GM18867 (cell line): ENCODE measurements at regions not wholly inside any gene's neighbourhood (a gene's known extent, or its start where the extent isn't known, plus 50 kb on each side); places are given as distances from the start of the nearest gene placed in this dataset.
"Not testable (repeated sequence)": the region's sequence is repeated elsewhere in the genome, so short reads cannot be mapped to it uniquely, and the experiment has no call there.

ENCODE experiments used
- ATAC-seq: cut with Tn5 transposase; IDR thresholded peaks from one replicate; pipeline ENCODE4 v1.9.1; 2021; ENCODE audit warnings: mild to moderate bottlenecking, moderate library complexity; ENCODE audit not compliant: unreplicated experiment

DNA sequence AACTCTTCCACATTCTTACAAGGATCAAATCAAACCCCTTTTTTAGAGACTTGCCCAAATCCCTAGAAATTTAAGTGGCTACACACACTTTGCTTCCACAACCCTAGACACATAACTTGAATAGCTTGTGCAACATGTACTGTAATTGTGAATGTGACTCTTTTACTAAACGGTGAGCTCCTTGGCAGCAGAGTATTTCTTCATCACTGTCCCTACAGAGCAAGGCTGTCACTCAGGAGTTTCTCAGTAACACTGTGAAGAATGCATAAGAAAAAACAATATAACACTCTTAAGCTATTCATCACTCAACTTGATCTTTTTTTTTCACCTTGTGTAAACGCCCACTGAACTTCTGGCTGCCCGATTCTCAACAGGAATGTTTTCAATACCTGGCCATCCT lies 53.8 kb upstream of the ADAMTS18 start:
- ATAC-seq, result no peak

DNA sequence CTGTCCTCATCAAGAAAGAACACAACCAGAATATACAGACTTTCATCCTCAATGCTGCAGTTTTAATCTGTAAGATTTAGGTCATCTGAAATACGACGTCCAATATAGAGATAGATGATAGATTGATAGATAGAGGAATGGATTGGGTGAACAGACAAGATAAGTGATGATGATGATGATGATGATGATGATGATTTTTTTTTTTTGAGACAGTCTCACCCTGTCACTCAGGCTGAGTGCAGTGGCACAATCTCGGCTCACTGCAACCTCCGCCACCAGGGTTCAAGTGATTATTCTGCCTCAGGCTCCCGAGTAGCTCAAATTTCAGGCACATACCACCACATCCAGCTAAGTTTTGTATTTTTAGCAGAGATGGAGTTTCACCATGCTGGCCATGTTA lies 56.3 kb upstream of the ADAMTS18 start:
- no peak for ATAC-seq

DNA sequence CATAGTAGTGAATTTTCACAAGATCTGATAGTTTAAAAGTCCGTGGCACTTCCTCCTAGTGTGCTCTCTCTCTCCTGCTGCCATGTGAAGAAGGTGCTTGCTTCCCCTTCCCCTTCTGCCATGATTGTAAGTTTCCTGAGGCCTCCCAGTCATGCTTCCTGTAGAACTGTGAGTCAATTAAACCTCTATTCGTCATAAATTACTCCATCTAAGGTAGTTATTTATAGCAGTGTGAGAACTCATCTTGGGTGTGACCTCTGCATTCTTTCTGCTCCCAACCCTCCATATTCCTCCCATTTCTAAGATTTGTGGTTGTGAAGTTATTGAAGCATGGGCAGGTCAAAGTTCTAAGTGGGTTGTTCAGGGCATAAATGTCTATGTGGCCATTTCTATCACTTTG lies 62.1 kb upstream of the ADAMTS18 start:
- ATAC-seq, result no peak

DNA sequence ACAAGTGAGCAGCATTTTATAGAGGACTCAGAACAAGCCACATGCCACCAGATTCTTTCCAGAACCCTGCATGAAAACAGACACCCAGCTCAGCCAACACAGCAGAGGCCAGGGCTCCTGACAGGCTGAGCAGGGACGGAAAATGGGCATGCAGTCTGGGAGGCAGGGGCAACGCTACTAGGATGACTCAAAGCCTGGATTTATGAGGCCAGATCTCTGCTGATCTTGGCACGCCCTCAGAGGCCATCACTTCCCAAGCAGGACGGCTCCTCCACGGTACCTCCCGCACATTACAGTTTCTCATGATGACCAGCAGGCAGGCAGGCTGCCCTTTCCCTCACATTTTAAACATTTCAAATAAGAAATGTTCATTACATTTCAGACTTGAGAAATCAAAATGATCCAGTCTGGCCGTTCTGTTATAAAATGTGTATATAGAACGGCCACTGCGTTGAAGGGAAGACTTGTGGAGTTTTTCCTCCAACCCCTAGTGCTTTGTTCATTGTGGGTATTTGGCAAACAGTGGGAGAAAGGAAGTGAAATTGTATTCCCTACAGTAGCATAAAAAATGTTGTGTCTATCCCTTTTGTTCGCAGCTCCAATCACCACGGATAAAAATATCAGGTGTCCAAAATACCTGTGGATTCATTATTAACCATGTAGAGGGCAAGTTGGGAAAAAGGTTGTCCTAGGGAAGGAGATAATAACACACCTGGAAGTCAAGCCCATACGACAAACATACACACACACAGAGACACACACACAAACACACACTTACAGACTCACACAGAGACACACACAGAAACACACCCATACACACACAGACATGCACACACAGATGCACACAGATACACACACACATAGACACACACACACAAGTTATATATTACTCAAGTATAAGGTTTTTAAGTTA lies 64.8 kb upstream of the ADAMTS18 start:
- ATAC-seq, result no peak

DNA sequence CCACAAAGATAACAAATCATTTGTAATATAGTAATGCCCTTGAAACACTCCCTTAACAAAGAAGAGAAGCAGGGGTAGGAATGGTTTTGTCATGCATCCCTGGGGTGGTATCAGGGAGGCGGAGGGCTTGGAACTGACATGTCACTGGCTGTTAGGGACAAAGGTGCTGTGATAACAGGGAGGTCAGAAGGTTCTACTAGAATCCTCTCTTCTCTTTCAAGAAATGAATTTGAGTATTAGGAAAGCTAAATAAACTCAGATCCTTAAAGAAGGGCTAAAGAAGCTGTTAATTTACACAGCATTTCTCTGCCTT lies 65.4 kb upstream of the ADAMTS18 start:
- no peak for ATAC-seq

DNA sequence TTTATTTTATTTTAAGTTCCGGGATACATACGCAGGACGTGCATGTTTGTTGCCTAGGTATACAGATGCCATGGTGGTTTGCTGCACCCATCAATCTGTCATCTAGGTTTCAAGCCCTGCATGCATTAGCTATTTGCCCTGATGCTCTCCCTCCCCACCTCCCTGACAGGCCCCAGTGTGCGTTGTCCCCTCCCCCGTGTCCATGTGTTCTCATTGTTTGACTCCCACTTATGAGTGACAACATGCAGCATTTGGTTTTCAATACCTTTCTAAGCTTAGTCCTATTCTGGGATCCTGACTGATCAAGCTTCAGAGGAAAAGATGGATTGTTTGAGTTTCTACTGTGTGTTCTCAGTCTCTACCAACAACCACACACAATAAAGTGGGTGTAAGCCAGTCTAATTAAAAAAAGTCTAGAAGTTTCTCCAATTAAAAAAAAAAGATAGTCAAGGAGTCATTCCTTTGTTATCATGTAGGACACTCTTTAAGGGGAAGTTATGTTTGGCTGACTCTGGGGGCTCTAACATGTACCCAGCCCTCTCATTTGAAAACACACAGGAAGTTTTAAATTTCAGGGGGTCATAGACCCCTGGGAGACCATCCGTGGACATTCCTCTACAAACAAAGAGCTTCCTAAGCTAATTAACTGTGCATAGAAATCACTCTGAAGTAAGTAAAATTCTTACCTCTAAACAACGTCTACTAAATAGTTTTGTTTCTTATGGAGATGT lies 66.3 kb upstream of the ADAMTS18 start:
- no peak for ATAC-seq

DNA sequence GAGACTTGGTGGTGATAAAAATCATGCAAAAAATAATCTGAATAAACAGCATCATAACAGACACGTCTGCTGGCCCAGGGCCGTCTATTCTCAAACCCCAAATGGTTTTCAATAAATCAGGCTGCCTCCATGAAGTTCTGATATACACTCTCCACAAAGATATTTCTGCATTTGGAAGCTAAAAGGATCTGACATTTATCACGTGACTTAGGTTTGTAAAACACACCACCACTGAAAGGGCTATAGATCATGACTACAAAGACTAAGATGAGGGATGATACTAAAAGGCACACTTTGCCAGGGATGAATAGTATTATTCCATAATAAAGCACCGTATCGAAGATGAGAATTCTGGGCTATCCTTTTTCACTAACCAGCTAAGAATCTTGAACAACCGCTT lies 67.6 kb upstream of the ADAMTS18 start:
- no peak for ATAC-seq

DNA sequence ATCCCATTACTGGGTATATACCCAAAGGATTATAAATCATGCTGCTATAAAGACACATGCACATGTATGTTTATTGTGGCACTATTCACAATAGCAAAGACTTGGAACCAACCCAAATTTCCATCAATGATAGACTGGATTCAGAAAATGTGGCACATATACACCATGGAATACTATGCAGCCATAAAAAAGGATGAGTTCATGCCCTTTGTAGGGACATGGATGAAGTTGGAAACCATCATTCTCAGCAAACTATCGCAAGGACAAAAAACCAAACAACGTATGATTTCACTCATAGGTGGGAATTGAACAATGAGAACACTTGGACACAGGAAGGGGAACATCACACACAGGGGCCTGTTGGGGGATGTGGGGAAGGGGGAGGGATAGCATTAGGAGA lies 71.7 kb upstream of the ADAMTS18 start:
- not testable (repeated sequence) for ATAC-seq

DNA sequence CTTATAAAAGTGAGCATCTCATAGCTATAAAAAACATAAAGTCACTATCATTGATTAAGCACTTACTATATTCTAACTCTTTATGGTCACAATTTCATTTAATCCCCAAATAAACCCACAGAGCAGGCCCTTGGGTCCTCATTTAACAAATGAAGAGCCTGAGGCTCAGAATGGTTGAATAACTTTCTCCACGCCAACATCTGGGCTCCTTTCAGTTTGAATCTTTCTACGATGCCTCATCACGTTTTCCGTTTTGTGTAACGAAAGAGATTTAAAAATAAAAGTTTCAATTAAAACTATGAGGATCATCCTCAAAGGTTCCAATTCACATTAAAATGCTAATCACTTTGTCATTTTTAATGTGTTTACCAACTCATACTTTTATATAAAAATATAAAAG lies 74.2 kb upstream of the ADAMTS18 start:
- no peak for ATAC-seq

DNA sequence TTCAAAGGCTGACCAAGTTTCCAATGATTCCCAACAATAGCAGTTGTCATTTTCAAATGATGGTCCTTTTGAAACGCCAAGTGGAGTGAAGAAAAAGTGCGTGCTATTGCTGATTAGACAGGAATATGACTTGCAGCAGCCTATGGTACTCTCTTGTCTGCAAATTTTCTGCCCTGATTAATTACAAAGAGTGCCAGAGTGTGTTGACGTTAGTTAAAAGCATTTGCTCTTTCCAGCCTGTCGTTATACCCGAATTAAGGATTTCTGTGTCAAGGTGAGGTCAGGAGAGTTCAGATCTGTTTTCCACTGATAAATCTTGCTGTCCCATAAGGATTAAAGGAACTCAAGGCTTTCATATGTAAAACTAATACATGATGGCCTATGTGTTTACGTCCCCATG lies 75.0 kb upstream of the ADAMTS18 start:
- no peak for ATAC-seq

DNA sequence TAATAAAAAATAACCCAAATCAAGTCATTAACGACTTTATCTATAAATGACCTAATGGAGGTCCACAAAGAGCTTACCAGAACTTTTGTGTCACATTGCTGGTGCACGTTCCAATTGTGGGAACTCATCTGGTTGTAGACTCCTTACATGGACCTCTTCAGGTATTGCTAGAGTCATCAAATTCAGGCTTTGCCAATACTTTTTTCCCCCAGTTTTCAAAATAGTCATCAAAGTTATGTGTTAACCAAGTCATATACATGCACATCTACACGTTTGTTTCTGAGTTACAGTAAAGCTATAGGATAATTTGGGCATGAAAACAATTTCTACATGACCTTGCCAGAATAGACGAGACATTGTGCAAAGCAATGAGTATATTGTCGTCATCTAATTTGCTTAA lies 76.2 kb upstream of the ADAMTS18 start:
- ATAC-seq, result no peak

DNA sequence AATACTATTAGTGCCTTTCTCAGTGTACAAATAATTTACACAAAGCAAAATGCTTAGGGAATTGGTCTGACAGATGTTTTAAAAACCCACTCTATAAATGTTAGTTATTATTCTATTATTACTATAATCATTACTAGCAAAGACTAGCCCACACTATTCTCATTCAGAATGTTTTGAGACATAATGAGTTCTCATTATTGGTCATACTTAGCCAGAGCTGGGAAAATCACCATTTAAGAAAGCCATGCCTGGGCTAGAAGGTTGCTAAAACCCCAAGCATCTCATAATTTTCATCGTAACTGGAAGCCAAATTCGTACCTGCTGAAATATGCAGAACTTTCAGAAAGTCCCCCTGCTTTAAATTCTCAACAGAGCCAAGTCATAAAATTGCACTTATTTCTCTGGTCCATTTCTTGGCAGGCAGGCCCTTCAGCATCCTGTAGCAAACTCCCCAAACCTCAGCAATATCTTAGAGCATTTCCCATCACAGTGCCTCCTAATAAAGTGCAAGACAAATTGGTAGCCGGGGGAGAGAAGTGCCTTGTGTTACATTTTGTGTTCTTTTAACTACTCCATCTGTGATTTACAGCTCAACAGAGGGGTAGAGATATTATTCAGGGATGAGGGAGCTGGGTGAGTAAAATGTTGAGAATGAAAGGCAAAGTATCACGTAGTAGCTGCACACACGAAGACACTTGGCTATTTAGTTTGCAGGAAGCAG lies 79.8 kb upstream of the ADAMTS18 start:
- no peak for ATAC-seq

DNA sequence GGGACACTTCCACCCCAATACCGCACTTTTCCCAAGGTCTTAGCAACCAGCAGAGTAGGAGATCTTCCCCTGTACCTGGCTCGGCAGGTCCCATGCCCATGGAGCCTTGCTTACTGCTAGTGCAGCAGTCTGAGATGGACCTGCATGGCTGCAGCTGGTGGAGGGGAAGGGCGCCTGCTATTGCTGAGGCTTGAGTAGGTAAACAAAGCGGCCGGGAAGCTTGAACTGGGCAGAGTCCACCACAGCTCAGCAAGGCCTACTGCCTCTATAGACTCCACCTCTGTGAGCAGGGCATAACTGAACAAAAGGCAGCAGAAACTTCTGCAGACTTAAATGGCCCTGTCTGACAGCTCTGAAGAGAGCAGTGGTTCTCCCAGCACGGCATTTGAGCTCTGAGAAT lies 90.4 kb upstream of the ADAMTS18 start:
- ATAC-seq, result not testable (repeated sequence)

DNA sequence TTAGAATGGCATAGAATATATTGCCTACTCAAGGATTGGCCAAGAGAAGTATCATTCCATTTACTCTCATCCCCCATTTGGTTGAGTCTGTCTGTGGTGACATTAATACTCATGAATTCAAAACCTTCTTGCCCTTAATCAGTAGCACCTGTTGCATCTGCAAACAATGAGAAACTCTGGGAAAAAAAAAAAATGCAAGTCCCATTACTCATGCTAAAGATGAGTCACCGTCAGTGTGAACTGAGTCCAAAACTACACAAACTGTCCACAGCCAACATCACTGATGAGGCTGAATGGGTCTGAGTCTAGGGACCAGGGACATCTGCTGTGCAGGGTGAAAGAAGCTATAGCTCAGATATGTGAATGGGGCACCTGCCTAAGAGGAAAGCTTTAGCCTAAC lies 96.9 kb upstream of the ADAMTS18 start:
- no peak for ATAC-seq

DNA sequence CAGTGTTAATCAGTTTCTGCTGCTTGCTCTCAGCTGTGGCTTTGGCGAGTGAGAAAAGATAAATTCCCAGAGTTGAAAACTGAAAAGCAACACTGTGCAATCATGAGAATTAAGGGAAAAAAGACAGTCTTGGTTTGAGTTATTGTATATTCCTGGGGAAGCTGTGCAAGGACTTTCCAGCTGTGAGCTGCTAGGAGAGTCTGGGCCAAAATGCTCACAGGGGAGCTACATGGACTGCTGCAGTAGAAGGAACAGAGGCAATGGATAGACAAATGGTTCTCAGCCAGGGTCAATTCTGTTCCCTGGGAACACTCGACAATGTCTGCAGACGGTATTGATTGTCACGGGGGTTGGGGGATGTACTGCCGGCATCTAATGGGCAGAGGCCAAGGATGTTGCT lies 102.0 kb upstream of the ADAMTS18 start:
- ATAC-seq, result no peak

DNA sequence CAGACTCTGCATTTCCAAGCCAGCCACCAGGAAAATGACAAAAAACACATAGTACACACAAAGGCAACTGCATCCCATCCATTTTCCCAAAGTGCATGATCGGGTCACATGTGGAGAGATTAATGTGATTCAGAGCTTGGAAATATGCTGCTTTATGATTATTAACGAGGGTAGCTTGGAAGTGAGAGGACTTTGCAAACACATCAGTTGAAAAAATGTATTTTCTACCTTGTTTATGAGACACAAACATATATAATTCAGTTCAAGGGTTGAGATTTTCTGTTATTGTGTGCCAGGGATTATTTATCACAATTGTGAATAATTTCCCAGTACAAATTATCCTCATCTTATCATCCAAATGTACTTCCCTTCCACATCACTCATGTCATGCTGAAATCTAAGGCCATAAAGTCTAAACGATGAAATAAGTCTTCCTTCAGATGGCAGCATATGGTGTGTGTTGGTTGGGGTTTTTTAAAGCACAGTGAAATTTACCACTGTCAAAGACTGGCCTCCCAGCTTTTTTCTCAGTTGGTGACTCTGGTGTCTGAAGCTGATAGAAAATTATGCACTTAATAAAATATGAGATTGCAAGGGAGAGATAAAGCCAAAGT lies 104.7 kb upstream of the ADAMTS18 start:
- ATAC-seq, result no peak

DNA sequence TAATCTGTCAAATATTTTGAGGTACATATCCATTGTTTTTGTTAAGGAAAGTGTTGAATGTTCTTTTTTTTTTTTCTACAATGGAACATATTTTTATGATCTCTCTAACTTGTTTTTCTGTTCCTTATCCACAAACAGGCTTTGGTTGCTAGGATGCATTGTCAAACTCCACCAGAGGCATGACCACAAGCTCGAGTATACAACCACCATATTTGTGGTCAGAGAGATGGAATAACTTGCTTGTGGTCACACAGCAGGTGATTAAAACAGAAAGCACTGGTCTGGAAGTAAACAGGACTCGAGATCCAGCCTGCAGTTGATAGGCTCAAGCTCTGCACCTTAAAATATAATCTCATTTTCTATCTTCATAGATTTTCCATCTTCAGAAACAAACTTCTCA lies 105.8 kb upstream of the ADAMTS18 start:
- ATAC-seq, result no peak

DNA sequence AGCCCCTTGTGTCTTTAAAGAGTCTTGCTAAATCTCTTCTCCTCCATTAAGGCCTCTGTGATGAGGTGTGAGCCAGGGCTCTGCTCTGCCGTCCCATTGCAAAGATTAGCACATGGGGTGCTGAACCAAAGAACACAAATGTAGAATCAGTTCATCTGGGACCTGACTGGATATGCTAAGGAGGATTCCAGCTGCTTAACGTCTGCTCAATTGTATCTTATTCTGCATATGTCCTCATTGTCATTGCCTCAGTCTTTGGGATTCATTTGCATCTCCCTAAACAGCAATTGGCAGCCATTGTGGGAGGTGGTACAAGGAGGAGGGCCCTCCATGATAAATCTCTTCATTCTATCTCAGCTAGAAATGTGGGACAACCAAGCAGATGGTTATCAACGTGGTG lies 106.3 kb upstream of the ADAMTS18 start:
- ATAC-seq, result no peak

DNA sequence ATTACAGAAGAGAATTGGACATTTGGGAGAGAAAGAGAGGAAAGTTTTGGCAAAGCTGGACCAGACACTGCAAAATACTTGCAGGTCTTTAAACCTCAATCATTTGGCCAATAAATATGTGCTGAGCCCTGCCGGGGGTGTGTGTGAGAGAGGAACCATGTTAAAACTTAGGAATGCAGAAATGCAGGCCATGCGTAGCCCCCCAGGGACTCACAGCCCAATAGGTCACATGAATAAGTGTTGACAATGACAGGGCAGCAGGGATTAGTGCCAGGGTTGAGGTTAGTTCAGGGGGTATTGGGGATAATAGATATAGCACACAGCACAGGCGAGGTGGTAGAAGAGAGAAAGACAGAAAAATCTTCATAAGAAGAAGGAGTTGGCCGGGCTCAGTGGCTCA lies 113.3 kb upstream of the ADAMTS18 start:
- no peak for ATAC-seq

DNA sequence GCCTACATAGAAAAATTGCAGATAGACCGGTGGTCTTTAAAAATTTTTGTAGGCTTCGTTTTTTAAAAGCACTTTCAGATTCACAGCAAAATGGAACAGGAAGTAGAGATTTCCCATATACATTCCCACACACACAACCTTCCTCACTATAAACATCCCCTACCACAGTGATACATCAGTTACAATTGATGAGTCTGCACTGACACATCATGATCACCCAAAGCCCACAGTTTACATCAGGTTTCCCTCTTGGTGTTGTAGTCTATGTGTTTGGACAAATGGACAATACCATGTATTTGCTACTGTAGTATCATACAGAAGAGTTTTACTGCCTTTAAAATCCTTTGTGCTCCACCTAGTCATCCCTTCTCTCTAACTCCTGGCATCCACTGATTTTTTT lies 113.9 kb upstream of the ADAMTS18 start:
- no peak for ATAC-seq

DNA sequence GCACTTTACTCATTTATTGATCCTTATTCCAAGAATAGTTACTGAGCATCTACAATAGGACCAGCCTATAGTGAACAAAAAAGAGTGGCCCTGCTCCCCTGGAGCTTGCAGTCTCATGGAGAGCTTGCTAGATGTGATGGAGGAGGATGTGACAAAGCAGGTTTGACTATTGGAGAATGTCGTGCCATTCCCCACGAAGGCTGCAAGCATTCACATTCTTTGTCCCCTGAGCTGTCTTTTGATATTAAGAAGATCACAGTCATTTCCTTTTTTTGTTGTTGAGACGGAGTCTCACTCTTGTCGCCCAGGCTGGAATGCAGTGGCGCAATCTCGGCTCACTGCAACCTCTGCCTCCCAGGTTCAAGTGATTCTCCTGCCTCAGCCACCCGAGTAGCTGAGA lies 115.0 kb upstream of the ADAMTS18 start:
- ATAC-seq, result no peak
